ENCODE measurements at regions not wholly inside any gene's neighbourhood (a gene's known extent, or its start where the extent isn't known, plus 50 kb on each side); places are given as distances from the start of the nearest gene placed in this dataset.

DNA sequence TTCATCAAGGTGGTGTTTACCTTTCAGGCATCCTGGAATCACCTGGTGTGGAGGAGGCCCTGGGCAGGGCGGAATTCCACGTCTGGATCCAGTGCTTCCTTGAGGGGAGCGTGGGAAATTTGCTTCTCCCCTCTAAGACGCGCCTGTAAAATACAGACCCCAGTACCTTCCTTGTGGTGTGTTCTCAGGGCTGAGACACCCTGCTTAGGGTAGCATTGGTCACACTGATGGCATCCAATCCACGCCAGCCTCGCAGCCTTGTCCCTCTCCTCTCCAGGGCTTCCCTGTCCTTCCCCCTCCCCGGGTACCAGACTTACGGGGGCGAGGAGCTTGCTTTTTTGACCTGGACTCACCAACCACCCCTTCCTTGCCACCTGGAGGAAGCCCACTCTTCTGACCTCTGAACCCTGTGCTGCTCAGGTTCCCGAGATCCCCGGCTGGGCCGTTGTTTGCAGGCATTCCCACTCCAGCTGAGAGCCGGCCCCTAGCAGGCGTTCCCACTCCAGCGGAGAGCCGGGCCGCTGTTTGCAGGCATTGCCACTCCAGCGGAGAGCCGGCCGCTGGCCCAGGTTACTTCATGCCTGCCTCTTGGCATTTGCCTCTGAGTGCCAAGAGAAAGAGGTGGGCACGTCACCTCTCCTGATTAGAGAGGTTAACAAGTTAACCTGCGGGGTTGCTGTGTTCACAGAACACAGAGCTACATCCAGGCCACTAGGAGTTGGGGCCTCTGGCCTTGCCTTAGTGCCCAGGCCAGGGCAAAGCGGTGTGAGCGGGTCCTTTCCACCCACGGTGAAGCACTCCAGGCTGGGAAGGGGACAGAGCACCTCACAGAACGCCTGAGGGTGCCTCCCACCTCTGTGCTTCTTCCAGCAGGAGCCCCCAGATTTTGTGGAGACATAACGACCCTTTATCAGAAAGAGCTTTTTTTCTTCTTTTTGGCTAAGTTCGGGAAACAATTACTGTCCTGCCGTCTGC, 254.0 kb upstream of the PPP2R2D start:
- in situ Hi-C loops (cut with HindIII; ENCODE audit: low sequenced_read_pairs) = no loop called here

DNA sequence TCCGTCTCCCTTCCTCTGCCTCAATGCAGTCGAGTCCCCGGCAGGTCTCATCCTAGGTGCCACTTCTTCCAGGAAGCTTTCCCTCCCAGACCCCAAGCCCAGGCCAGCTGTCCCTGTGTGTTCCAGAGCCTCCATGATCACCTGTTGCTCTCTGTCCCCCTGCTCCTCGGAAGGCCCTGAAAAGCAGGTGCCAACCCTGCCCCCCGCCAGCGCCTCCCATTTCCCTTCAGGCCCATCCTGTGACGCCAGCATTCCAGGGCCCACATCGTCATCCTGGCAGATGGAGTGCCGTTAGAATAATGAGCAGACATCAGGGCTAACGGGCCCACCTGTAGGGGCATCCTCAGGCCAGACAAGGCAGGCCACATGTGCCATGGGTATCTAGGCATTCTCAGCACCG, 253.0 kb upstream of the PPP2R2D start:
- in situ Hi-C loops (cut with HindIII; ENCODE audit: low sequenced_read_pairs) = no loop called here

DNA sequence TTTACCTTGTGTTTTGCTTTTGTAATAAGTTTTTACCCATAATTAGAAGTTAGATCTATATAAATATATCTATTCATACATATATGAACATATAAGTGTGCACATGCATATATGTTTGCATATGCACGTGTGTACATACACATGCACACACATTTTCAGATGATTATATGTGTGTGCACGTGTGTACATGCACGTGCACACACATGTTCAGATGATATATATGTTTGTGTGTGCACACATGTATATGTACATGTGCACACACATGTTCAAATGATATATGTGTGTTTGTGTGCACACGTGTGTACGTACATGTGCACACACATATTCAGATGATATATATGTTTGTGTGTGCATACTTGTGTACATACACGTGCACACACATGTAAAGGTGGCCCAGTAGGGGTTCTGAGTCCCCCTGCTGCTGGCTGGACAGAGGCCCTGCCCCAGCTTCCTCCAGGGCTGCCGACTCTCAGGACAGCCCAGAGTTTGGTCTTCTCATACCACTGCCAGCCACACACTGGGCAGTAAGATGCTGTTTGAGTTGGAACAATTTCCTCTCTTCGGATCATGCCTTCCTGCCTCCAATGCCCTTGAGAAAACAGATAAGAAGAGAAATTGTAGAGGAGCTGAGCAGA, 252.3 kb upstream of the PPP2R2D start:
- in situ Hi-C loops (cut with HindIII; ENCODE audit: low sequenced_read_pairs) = no loop called here

DNA sequence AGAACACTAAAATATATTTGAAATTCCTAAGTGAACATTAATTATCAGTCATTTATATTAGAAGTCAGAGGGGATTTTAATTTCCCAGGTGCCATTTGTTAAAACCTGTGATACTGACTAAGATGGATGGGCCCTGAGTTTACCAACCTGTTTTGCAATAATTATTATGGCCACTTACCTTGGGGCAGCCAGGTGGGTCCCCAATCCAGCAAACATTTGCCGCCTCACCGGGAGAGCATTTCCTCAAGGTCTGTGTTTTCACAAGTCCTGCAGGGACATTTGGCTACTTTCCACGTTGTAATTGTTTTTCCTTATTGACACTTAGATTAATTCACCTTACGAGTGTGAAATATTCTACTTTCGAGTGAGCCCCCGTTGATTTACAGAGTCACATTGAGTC, 251.2 kb upstream of the PPP2R2D start:
- in situ Hi-C loops (cut with HindIII; ENCODE audit: low sequenced_read_pairs) = no loop called here

DNA sequence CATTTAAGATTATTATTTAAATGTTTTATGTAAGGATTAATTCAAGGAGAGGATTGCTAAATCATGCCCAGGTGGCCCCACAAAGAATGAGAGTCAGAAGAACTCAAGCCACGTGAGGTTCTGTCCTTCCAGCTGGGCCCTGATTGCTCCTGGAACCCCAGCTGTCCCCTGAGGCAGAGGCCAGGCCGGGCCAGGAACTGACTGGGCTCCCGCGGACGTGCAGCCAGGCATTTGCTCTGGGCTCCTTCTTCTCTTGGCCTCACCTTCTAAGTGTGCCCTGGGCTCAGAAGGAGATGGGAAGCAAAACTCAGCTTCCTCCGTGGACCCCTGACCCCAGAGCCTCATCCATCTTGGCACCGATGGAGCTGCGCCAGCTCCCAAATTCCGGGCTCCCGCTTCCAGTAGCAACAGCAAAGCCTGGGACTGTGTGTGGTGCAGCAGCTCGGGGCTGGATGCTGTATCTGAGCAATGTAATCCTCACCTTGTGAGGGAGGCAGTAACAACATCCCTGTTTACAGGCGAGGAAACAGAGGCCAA, 250.6 kb upstream of the PPP2R2D start:
- in situ Hi-C loops (cut with HindIII; ENCODE audit: low sequenced_read_pairs) = no loop called here

DNA sequence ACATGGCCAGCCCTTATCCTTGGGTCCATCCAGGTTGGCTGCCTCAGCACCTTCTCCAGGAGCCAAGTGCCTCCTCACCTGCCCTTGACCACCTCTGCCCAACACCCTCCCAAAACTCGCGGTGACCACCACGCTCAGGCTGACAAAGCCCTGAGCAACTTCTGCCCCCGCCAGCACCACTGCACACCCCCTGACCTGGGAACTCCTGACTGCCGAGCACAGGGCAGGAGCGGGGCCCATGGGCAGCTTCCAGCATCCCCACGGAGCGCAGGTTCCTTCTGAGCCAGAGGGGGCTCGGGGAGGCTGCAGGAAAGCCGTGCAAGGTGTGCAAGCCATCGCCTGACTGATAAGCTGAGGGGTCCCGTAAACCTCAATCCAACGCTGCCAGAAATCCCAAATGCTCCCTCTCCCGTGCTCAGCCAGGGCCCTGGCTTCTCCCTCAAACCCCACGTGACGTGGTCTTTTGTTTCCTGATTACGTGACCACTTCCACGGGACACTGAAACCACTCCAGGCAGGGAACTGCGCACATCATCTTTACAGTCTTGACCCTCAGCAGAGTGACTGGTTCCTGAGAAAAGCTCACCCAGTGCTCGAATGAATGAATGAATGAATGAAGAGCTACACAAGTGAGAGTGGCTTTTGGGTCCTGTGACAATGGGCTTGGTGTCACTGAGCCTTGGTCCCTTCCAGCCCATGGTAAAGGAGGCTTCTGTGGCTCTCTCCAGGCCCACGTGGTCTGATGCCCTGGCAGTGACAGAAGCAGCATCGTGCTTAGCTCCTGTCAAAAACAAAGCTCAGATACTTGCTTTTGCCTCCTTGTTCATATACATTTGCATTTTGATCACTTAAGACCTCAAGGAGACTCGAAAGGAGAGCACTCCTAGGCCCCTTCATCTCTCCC, 249.8 kb upstream of the PPP2R2D start:
- in situ Hi-C loops (cut with HindIII; ENCODE audit: low sequenced_read_pairs) = no loop called here

DNA sequence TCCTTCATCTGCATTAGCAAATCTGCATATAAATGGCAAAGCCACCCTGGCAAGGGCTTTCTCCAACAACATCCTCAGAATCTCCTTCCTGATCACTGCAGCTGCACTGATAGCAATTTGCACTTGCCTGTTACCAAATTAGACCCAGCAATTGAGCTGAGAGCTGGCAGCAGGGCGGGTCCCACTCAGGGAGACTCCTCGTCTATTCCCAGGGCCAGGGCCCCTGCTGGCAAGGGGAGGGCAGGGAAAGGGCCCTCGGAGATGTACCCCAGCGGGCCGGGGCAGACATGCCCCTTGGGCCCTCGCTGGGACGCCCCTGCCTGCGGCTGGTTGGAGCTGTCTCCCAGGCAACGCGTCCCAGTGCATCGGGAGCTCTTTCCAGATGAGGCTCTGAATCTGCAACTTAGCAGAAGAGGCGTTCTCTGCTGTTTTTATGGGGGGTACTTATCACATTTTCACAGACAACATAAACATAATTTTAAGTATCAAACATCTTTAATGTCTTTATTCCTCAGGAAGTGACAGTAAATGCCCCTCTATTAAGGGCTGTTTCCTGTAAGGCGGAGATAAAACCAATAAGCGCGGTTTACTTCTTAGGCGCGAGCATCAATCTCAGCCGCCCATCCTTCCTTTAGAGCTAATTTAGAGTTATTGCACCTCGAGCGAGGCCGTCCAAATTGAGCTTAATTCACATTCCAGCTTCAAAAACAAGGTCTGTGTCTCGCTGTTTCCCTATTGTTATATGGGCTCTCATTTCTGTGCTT, 249.0 kb upstream of the PPP2R2D start:
- in situ Hi-C loops (cut with HindIII; ENCODE audit: low sequenced_read_pairs) = no loop called here

DNA sequence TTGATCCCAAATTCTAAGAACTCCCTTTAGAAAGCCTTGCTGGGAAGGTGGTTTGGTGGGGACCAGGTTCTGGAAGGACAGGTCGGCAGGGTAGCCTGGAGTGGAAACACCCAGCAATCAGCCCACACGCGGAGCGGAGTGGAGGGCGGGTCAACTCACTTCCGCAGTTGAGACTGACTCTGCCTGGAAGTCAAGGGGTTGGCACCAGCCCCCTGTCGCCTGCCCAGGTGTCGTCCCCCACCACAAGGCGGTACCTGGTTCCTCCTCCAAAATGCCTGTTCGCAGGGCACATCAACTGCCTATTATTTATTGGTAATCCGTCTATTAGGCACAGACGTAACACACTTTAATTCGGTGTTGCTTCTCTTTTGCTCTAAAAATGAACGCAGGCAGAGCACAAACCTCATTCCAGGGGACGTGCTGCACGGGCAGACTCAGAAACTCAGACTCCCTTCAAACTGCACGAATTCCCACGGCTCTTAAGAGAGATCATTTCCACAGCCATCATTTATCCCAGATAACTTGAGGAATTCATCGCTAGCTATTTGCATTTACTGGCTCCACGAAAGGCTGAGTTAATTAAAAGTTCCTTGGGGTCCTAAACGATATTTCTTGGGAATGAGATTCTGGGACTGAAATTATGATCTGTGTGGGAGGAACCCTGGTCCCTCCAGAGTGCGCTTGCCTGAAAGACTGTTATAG, 248.2 kb upstream of the PPP2R2D start:
- in situ Hi-C loops (cut with HindIII; ENCODE audit: low sequenced_read_pairs) = no loop called here

DNA sequence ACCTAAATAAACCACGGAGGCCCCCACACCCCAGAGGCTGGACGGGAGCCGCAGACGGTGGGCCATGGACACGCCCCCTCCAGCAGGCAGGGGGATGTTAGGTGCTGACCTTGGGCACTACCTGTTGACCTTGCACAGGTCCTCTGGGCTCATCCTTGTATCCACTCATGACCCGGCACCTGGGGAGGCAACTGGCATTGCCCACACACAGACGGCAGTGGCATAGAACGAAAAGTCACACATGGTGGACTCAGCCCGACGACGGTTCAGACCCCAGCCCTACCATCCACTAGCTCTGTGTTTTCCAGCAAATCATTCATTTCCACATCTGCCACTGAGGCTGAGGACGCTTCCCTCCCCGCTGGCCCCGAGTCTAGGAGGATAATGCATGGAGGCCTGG, 247.7 kb upstream of the PPP2R2D start:
- in situ Hi-C loops (cut with HindIII; ENCODE audit: low sequenced_read_pairs) = no loop called here

DNA sequence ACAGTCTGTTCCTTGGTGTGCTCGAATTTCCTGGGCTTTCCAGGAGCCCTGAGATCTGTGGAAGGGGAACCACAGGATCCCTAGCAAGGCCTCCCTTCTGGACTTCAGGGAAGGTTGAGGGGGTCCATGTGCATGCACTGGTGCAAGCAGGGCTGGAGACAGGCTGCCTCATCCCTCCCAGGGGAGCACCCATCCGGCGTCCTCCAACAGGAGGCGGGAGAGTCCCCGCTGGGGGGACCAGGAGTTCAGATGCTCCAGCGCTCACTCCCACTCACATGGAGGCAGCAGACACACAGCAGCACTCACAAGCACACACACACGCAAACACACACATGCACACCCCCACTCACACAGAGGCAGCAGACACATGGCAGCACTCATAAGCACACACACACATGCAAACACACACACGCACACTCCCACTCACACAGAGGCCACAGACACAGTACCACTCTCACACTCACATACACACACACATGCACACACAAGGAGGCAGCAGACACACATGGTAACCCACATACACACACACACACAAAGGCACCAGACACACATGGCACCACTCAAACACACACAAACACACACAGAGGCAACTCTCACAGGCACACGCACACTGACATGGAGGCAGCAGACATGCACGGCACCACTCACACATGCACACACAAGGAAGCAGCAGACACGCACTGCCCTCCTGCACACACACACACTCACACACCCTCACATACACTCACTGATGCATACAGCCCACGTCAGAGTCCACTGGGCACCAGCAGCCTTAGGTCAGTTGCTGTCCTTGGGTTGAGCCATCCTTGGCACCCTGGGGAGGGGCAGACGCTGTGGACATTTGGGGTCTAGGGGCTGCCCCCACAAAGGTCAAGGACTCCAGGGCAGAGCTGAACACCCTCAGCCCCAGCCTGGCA, 247.0 kb upstream of the PPP2R2D start:
- in situ Hi-C loops (cut with HindIII; ENCODE audit: low sequenced_read_pairs) = no loop called here

DNA sequence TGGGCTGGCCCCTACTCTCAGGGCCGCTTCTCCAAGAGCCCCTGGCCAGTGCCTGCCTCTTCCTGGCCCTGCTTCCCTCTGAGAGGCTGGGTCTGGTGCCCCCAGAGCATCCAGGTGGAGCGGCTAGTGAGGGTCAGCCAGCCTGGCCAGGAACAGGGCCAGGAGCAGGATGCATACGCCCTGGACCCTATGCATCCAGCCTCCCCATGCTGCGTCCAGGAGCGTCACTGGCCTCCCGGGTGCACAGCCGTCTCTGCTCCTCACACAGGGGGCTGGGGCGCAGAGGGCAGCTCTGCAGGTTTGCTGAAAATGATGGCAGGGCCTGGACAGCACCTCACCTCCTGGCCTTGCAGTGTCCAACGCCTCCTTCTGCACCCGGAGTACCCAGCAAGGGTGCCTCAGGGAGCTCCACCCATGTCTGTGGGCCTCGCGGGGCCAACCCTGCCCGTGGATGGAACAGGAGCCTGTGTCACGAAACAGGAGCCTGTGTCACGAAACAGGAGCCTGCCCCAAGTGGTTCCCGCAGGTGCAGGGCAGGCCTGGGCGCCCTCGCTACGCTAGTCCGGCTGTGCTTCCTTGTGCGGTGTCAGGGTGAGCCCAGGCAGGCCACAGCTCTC, 246.2 kb upstream of the PPP2R2D start:
- in situ Hi-C loops (cut with HindIII; ENCODE audit: low sequenced_read_pairs) = no loop called here

DNA sequence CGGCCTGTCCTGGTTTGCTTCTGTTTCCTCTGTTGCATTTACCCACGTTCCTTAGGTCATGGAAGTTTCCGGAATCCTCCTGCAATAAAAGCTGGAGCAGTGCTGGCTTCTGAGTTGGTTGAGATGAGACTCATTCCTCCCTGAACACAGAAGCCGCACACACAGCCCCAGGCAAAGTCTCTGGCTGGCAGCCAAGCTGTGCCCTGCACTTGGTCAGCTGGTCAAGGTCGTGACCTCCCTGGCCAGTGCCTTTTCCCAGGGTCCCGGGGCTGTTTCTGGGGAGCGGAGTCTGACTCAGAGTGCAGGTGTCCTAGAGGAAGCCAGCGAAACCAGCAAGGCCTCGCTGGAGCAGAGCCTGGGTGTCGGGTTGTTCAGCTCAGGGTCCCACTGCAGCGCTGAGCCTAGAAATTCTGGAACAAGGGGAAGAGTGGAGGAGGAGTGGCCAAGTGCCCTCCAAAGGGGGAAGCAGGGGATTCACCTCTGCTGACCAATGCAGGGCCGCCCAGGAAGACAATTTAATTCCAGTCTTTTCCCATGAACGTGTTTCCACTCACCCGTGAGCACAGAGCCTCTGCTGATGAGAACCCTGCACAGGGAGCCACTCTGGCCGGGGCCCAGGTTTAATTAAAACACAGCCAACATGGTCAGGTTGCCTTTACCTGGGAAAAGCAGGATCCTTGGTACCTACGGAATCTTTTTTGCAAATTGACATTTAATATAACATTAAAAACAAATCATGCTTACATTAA, 245.5 kb upstream of the PPP2R2D start:
- in situ Hi-C loops (cut with HindIII; ENCODE audit: low sequenced_read_pairs) = no loop called here

DNA sequence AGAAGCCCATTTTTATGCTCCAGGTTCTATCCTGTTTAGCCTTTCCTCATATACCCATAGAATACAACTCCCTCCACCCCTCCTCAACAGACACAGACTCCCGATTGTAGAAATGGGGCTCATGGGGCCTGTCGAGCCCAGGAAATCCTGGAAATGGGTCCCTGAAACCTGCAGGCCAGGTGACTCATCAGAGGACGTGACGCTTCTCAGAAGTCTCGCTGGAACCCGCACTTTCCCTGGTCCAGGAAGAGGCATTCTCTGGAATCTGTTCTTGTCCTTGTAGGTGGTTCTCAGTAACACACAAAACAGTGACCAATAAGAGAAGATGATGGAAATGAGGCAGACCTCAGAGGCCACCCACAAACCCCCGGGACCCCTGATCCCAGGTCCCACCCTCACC, 244.8 kb upstream of the PPP2R2D start:
- in situ Hi-C loops (cut with HindIII; ENCODE audit: low sequenced_read_pairs) = no loop called here

DNA sequence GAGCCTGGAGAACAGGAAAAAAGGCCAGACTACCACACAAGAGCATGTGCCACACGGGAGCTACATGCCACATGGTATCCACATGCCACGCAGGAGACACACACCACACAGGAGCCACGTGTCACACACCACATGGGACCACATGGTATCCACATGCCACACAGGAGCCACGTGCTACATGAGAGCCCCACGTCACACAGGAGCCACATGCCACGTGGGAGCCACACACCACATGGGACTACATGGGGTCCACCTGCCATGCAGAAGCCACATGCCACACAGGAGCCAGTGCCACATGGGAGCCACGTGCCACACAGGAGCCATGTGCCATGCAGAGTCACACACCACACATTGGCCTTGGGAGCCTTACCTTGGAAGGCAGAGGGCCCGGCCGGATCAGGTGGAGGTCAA, 244.4 kb upstream of the PPP2R2D start:
- in situ Hi-C loops (cut with HindIII; ENCODE audit: low sequenced_read_pairs) = no loop called here

DNA sequence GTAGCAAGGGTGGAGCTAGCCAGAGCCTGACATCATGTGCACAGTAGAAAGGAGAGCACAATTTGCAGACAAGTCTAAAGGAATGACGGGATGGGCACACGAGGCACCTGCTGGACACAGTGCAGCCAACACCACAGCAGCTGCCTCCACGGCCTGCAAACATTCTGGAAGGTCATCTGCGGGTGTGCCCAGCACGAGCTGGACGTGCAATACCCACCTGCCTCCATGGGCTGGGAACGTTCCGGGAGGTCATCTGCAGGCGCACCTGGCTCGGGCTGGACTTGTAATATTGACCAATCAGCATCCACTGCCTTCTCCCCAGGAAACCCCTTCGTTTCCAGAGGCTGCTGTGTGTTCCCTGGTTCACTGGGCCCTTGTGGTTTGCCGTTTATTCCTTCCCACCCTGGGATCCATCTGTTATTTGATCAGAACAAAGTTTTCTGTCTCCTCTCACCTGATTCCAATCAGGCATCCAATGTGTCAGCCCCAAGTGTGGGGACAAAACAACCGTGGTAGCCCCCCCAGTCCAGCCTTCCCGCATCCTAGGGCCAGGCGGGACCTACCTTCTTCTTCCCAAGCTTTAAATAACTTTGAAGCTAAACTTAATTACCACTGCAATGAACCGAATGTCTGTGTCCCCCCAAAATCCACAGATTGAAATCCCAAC, 243.4 kb upstream of the PPP2R2D start:
- in situ Hi-C loops (cut with HindIII; ENCODE audit: low sequenced_read_pairs) = no loop called here

DNA sequence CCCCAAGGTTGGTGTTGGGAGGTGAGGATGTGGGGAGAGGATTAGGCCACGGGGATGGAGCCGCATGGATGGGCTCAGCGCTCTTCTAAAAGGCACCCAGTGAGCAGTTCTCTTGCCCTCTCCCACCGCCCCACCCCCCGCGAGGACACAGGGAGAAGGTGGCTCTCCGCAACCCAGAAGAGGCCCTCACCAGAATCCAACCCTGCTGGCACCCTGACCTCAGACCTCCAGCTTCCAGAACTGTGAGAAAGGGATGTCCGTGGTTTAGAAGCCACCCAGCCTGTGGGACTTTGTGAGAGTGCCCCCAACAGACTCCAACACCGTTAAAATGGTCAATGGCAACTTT, 242.8 kb upstream of the PPP2R2D start:
- in situ Hi-C loops (cut with HindIII; ENCODE audit: low sequenced_read_pairs) = no loop called here

DNA sequence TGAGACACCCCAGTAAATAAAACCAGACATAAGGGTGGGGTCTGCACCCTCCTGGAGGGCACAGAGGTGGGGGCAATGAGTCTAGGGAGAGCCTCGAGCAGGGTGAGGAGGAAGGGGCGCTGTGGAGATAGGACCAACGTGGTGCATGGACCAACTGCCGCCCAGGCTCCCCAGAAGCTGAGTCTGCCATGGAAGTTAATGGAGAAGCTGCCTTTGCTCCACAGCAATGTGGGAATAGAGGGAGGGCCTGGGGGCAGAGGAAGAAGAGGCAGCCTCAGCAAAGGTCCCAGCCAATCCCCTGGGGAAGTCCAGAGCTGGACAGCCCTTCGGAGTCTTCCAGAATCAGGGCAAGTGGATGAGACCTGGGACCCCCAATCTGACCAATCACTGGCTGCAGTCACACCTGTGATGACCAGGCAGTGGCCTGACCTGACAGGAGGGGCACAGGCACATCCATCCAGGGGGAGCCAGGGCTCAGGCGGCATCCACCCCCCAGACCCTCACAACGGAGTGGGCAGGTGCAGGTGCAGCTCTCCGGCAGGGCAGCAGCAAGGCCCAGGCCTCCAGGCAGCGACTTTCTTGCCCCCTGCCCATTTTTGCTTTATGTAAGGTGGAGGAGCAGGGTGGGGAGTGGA, 242.2 kb upstream of the PPP2R2D start:
- in situ Hi-C loops (cut with HindIII; ENCODE audit: low sequenced_read_pairs) = no loop called here
